SK-N-SH treated with all-trans-retinoic acid at 6 μM for 48 hours (cell line): ENCODE measurements at regions not wholly inside any gene's neighbourhood (a gene's known extent, or its start where the extent isn't known, plus 50 kb on each side); places are given as distances from the start of the nearest gene placed in this dataset.

Experiments
- ARNTL ChIP-seq: fragments of 450-650 bp; formaldehyde crosslinking; IDR thresholded peaks from 2 replicates; pipeline ENCODE4 v1.5.0; 2020; ENCODE audit warnings: low read depth, mild to moderate bottlenecking, moderate library complexity, borderline replicate concordance
- ESRRG ChIP-seq: fragments of 250-450 bp; sonication (Bioruptor Pico); IDR thresholded peaks from 2 replicates; pipeline ENCODE4 v1.6.1; 2021; ENCODE audit warnings: mild to moderate bottlenecking
- ISL1 ChIP-seq: fragments of 250-450 bp; sonication (Bioruptor Pico); IDR thresholded peaks from 2 replicates; pipeline ENCODE4 v2.1.2; 2022; ENCODE audit warnings: mild to moderate bottlenecking, moderate library complexity
- PATZ1 ChIP-seq: fragments of 250-450 bp; sonication (Bioruptor Pico); IDR thresholded peaks from 2 replicates; pipeline ENCODE4 v1.8.0; 2020; ENCODE audit warnings: mild to moderate bottlenecking, moderate library complexity, borderline replicate concordance
- RARB ChIP-seq: fragments of 250-450 bp; sonication (Bioruptor Pico); IDR thresholded peaks from 2 replicates; pipeline ENCODE4 v1.8.0; 2021; ENCODE audit warnings: mild to moderate bottlenecking, moderate library complexity
- SNAI2 ChIP-seq: fragments of 250-450 bp; sonication (Bioruptor Pico); IDR thresholded peaks from 2 replicates; pipeline ENCODE4 v1.5.0; 2020; ENCODE audit warnings: mild to moderate bottlenecking, moderate library complexity
- ZC3H10 ChIP-seq: fragments of 250-450 bp; sonication (Bioruptor Pico); IDR thresholded peaks from 2 replicates; pipeline ENCODE4 v1.5.1; 2021; ENCODE audit warnings: mild to moderate bottlenecking, moderate library complexity
- ZNF565 ChIP-seq: fragments of 450-650 bp; formaldehyde crosslinking; conservative IDR thresholded peaks from 2 replicates; pipeline ENCODE4 v1.5.0; 2020; ENCODE audit warnings: low read depth, mild to moderate bottlenecking, moderate library complexity
- ZNF70 ChIP-seq: fragments of 450-650 bp; formaldehyde crosslinking; IDR thresholded peaks from 2 replicates; pipeline ENCODE4 v1.5.0; 2020; ENCODE audit warnings: mild to moderate bottlenecking, moderate library complexity
- ZNF8 ChIP-seq: fragments of 450-650 bp; formaldehyde crosslinking; IDR thresholded peaks from 2 replicates; pipeline ENCODE4 v1.5.0; 2020; ENCODE audit warnings: mild to moderate bottlenecking, moderate library complexity
- TF ChIP-seq, protein P1 (sequence below): fragments of 250-450 bp; sonication (Bioruptor Pico); IDR thresholded peaks from 2 replicates; pipeline ENCODE4 v1.5.0; 2020; ENCODE audit warnings: mild to moderate bottlenecking, moderate library complexity

- no peak for TF ChIP-seq ZNF565 (CRISPR knock-in tag)
- no peak for TF ChIP-seq ESRRG (CRISPR knock-in tag)
- no peak for TF ChIP-seq ZNF70 (CRISPR knock-in tag)
- no peak for TF ChIP-seq ISL1 (CRISPR knock-in tag)
- TF ChIP-seq SNAI2 (CRISPR knock-in tag), result no peak
- TF ChIP-seq PATZ1 (CRISPR knock-in tag), result no peak
- TF ChIP-seq ZNF8 (CRISPR knock-in tag), result no peak
- TF ChIP-seq RARB (CRISPR knock-in tag), result no peak
- TF ChIP-seq, protein P1, sequence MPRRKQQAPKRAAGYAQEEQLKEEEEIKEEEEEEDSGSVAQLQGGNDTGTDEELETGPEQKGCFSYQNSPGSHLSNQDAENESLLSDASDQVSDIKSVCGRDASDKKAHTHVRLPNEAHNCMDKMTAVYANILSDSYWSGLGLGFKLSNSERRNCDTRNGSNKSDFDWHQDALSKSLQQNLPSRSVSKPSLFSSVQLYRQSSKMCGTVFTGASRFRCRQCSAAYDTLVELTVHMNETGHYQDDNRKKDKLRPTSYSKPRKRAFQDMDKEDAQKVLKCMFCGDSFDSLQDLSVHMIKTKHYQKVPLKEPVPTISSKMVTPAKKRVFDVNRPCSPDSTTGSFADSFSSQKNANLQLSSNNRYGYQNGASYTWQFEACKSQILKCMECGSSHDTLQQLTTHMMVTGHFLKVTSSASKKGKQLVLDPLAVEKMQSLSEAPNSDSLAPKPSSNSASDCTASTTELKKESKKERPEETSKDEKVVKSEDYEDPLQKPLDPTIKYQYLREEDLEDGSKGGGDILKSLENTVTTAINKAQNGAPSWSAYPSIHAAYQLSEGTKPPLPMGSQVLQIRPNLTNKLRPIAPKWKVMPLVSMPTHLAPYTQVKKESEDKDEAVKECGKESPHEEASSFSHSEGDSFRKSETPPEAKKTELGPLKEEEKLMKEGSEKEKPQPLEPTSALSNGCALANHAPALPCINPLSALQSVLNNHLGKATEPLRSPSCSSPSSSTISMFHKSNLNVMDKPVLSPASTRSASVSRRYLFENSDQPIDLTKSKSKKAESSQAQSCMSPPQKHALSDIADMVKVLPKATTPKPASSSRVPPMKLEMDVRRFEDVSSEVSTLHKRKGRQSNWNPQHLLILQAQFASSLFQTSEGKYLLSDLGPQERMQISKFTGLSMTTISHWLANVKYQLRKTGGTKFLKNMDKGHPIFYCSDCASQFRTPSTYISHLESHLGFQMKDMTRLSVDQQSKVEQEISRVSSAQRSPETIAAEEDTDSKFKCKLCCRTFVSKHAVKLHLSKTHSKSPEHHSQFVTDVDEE, result no peak
- TF ChIP-seq ARNTL (CRISPR knock-in tag), result no peak
- TF ChIP-seq ZC3H10, result no peak
Measured at GRCh38 chr4:137955595-137955994, 286.6 kb downstream of the SLC7A11 start.
